Uterus (tissue), 2 donors: ENCODE measurements at regions not wholly inside any gene's neighbourhood (a gene's known extent, or its start where the extent isn't known, plus 50 kb on each side); places are given as distances from the start of the nearest gene placed in this dataset.

Source experiments
- POLR2A ChIP-seq, 2 donors: fragments of 450-650 bp; IDR thresholded peaks; one replicate each; pipeline ENCODE4 v1.6.1; 2016; ENCODE audit warnings: antibody characterized with exemption in 2 of 2, mild to moderate bottlenecking in 1 of 2, moderate library complexity in 1 of 2
- TF ChIP-seq, protein P1 (sequence below), 4 experiments: fragments of 200-600 bp in 2 of 4; fragments of 450-650 bp in 2 of 4; sonication (generic) in 2 of 4; IDR thresholded peaks; one replicate each; pipeline ENCODE4 v1.5.1; 2016 to 2019; ENCODE audit warnings: antibody characterized with exemption in 4 of 4, mild to moderate bottlenecking in 2 of 4, moderate library complexity in 1 of 4

DNA sequence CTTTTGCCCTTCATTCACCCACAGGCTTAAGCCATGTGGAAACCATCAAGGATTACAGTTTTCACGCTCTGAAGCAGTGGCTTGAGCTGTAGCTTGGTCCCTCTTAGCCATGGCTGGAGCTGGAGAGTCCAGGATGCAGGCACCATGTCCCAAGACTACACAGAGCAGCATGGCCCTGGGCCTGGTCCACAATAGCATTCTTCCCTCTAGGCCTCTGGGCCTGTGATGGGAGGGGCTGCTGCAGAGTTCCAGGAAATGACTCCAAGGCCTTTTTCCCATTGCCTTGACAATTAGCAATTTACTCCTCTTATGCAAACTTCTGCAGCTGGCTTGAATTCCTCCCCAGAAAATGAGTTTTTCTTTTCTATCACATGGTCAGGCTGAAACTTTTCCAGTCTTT is 211.3 kb downstream of the RERGL start:
- TF ChIP-seq, protein P1, sequence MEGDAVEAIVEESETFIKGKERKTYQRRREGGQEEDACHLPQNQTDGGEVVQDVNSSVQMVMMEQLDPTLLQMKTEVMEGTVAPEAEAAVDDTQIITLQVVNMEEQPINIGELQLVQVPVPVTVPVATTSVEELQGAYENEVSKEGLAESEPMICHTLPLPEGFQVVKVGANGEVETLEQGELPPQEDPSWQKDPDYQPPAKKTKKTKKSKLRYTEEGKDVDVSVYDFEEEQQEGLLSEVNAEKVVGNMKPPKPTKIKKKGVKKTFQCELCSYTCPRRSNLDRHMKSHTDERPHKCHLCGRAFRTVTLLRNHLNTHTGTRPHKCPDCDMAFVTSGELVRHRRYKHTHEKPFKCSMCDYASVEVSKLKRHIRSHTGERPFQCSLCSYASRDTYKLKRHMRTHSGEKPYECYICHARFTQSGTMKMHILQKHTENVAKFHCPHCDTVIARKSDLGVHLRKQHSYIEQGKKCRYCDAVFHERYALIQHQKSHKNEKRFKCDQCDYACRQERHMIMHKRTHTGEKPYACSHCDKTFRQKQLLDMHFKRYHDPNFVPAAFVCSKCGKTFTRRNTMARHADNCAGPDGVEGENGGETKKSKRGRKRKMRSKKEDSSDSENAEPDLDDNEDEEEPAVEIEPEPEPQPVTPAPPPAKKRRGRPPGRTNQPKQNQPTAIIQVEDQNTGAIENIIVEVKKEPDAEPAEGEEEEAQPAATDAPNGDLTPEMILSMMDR (IDR thresholded peaks at IDR 0.05), result no peak
- TF ChIP-seq POLR2A (IDR thresholded peaks at IDR 0.05), result no peak
